T-helper 2 cell (primary cell): ENCODE measurements at regions not wholly inside any gene's neighbourhood (a gene's known extent, or its start where the extent isn't known, plus 50 kb on each side); places are given as distances from the start of the nearest gene placed in this dataset.

Experiments
- DNase-seq, 5 experiments: peaks; one replicate each; pipeline versions ENCODE4 v3.0.0 to v3.0.0-alpha.2; 2012 to 2022

DNA sequence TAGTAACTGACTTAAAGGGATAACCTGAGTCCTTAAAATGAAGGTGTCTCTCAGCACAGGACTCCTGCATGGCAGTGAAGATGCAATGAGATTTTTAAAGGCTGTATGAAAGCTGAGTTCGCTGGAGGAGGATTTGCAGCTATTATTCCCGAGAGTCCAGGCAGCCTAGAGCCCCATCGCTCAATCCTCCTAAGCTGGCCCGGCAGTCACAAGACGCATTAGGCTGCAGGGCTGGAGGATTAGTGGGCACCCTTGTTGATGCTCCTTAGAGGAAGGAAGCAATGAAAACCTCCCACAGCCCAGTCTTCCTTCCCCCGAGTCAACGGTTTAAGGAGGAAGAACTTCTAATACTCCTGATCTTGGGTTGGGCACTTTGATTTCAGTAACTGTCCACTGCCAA, 239.5 kb downstream of the EFNB2 start:
- DNase-seq = no peak

- no peak for DNase-seq
Observed at GRCh38 chr13:106291006-106291405, 244.5 kb downstream of the EFNB2 start.

DNA sequence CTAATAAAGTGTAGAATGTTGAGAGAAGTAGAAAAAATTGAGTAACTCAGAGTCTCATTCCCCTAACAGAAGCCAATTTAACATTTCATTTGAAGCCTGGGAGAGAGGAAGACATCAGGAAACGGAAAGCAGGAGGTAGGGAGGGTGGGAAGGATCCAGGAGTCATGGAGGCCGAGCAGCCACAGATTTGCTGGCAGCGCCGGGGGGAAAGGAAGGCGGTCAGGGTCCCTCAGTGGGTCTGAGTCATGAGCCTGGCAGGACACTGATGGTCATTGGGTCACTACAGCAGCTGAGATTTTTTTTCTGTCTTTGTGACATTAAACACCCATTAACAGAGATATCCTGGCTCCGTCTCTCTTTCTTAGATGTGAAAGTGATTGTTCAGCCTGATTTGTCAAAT, 248.1 kb downstream of the EFNB2 start:
- no peak for DNase-seq

DNA sequence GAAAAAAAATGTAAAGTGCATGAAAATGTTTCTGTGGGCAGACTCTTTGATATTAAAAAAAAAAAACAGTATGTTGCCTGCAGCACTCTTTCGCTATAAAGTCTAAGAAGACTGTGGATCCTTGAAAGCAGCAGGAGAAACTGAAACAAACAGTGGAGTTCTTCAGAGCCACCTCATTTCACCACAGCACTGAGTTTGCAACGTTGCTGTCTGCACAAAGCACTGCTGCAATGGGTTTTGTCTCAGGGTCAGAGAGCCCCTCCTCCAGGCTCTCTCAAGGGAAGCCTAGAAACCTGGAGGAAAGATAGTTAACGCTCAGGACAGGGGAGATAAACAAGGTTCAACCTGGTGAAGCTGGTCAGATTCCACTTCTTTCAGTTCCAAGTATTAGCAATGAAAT, 248.7 kb downstream of the EFNB2 start:
- DNase-seq = no peak

GRCh38 chr13:106284358-106284757, 251.1 kb downstream of the EFNB2 start:
- no peak for DNase-seq

- DNase-seq = no peak
Observed at GRCh38 chr13:106281426-106281825, 254.0 kb downstream of the EFNB2 start.

GRCh38 chr13:106277484-106278154, 257.8 kb downstream of the EFNB2 start:
- DNase-seq = no peak

DNA sequence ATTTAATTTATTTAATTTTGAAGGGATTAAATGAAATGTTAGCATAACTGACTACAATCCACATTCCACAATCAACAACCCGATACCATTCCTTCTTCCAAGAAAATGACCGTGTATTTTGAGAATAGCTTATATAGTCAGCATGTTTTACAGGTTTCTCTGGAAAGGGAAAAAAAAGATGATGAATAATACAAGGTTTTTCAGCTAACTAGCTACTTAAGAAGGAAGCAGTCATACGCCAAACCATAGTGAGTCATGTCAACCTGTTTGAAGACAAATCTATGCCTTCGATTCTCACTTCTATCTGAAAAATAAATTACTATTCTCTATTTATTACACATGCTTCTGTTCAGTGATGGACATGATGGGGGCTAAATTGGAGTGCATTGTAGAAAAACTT, 258.6 kb downstream of the EFNB2 start:
- no peak for DNase-seq

GRCh38 chr13:106275446-106276032, 259.9 kb downstream of the EFNB2 start:
- DNase-seq = no peak

DNA sequence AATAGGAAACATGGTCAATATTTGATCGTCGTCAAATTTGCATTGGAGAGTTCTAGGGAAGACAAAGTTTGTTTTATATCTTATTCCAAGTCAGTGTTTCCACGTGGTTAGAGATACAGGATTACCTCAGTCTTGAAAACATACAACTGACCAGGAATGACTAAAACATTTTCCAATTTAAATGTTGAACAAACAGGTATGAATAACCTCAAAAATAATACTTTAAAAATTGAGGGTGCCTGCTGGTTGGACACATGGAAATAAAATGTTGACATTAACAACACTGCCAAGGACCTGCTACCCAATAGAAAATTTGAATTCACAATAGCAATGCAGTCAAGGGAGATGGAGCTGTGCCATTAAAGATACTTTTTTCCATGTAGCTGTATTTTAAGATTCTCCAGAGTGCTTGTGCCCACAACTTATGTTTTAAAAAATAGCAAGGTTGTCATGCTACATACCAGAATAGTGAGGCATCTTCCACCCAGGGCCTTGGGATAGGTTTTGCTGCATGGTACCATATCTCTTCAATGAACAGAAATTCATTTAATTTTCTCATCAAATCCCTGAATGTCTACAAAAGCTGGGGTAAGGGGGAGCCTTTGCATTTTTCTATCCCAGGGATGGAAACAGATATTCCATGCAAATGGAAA, 260.8 kb downstream of the EFNB2 start:
- DNase-seq = no peak

DNA sequence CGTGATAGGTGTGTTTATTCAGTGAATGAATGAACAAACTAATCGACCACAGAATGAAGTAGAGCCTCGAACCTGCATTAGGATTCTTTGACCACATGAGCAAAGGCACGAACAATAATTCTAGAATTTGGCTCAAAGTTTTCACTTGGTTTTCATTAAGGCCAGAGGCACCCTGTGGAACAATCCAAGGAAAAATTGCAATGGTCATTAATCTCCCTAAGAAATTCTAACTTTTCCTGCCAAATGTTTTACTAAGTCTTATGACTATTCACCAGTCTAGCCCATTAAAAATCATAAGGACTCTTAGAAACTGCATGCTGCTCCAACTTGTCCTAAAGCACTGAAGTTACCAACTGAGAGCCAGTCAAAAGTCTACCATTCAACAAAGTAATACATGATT, 271.7 kb downstream of the EFNB2 start:
- no peak for DNase-seq

DNA sequence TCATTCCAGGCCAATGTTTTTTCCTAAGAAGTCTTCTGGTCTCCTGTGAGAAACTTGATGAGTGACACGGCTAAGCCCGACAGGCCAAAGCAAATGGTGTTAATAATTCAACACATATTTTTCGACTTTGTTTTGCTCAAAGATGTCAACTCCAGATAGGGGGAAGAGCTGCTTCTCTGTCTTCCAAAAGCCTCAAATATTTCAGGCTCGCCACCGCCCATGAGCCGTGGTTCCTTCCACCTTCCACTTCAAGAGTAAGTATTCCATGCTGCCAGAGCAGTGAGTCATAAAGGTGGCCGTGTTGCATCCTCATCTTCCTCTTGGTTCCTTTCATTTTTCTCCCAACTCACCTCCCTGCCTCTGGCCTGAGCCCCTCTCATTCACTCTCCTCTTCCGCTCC, 272.6 kb downstream of the EFNB2 start:
- DNase-seq = no peak

- DNase-seq = no peak
Observed at GRCh38 chr13:106261450-106261849, 274.0 kb downstream of the EFNB2 start.

- DNase-seq = no peak
Observed at GRCh38 chr13:106260352-106260751, 275.1 kb downstream of the EFNB2 start.

GRCh38 chr13:106259928-106260327, 275.5 kb downstream of the EFNB2 start:
- DNase-seq = no peak

GRCh38 chr13:106246666-106247188, 288.7 kb downstream of the EFNB2 start:
- DNase-seq = no peak

GRCh38 chr13:106246242-106246641, 289.2 kb downstream of the EFNB2 start:
- DNase-seq = no peak

GRCh38 chr13:106243011-106243565, 292.4 kb downstream of the EFNB2 start:
- no peak for DNase-seq

DNA sequence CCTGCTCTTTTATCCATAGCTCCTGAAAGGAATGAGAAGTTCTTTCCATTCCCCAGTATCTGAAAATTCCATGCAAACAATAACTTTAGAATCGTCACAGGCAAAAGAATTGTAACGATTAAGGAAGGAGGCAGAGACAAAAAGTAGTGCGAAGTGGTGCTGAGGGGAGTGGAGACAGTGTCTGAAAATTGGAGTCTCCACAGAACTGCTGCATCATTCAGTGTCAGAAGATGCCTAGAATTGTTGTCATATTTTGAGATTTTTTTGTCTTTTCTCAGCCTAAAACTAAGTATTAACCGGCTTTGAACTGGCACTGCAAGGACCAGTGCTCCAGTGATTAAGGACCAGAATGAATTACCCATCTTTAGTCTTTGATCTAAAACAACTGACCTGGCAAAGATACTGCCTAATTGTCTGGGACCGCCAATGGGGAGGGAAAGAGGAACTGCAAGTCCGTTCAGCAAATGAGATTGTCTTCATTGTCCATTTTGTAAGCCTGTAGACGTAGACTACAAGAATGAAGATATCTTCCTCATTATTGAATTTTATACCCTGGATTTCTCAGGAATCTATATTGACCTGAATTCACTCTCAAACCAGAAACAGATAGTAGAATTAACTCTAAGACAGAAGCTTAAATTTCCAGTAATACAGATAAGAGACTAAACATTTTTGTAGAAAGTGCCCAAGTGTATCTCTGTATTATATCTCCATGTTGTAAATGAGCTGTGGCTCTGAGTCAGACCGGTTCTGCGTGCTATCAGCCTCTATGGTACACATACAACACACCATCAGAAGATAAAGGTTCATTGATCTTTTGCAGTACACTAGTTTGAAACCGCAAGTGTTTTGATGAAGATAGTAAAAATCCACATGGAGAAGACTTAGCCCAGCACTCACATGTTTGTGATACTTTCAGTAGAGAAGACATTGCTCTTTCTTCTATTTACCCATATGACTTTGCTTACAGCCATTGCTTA, 293.2 kb downstream of the EFNB2 start:
- DNase-seq = no peak

- DNase-seq = no peak
Observed at GRCh38 chr13:106238690-106239089, 296.8 kb downstream of the EFNB2 start.

DNA sequence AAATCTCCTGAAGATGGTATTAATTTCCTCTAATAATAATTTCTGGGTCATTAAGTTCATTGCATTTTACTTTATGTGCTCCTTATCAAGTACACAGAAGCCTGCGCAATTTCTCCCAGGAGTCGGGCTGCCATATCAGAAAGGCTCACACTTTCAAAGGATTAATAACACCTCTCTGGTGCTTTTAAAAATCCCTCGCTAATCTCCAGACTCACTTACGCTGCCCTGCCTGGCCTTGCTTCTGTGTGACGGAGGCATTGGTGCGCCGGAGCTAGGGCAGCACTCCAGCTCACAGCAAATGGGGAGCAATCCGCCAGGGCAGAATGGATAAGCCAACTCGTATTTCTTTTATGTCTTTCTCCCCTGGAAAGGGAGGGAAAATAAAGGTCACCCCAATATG, 300.8 kb downstream of the EFNB2 start:
- no peak for DNase-seq

DNA sequence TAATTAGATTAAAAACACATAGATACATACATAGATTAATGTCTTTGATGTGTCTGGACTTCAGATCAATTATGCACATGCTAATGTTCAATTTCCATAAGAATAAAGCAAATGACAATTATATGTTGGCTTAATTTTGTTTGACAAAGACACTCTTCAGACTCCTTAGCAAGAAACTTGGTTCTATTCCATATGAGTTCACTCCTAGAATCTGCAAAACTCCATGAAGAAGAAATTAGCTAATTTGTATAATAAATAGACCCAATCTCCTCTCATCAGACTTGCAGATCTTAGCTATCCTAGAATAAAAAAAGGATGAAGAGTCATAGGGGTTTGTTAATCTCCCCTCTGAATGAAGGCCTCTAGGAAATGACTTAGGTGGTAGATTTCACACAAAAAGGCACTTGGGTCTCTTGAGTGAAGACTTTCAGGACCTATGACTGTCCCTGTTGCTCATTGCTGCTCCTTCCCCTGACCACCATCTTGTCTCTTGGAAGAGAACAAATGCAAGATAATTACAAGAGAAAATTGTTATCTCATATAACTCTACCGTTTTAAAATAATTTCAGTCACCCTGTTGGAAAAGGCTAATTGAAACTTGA, 302.2 kb downstream of the EFNB2 start:
- DNase-seq = no peak
